ENCODE measurements at regions not wholly inside any gene's neighbourhood (a gene's known extent, or its start where the extent isn't known, plus 50 kb on each side); places are given as distances from the start of the nearest gene placed in this dataset.
"Not testable (repeated sequence)": the region's sequence is repeated elsewhere in the genome, so short reads cannot be mapped to it uniquely, and the experiment has no call there.

GRCh38 chr2:7655629-7656028 lies 738.4 kb downstream of the RNF144A start:
- DNase-seq = no peak

- DNase-seq = not testable (repeated sequence)
Measured at GRCh38 chr2:7657526-7657925, 740.3 kb downstream of the RNF144A start.

- no peak for DNase-seq
Measured at GRCh38 chr2:7658486-7658885, 741.3 kb downstream of the RNF144A start.

- no peak for DNase-seq
Measured at GRCh38 chr2:7660816-7661215, 743.6 kb downstream of the RNF144A start.

GRCh38 chr2:7661502-7661901 lies 744.3 kb downstream of the RNF144A start:
- DNase-seq = no peak

GRCh38 chr2:7665880-7666279 lies 748.7 kb downstream of the RNF144A start:
- no peak for DNase-seq

- DNase-seq = no peak
Measured at GRCh38 chr2:7666596-7667259, 749.5 kb downstream of the RNF144A start.

GRCh38 chr2:7667260-7667757 lies 750.1 kb downstream of the RNF144A start:
- DNase-seq = no peak

- DNase-seq = no peak
Measured at GRCh38 chr2:7670905-7671641, 753.9 kb downstream of the RNF144A start.

- peak; percentile 57 for DNase-seq
Measured at GRCh38 chr2:7672027-7672684, 754.9 kb downstream of the RNF144A start.

- no peak for DNase-seq
Measured at GRCh38 chr2:7672685-7673071, 755.5 kb downstream of the RNF144A start.

- no peak for DNase-seq
Measured at GRCh38 chr2:7673101-7673500, 755.9 kb downstream of the RNF144A start.

GRCh38 chr2:7673853-7674252 lies 756.6 kb downstream of the RNF144A start:
- DNase-seq = no peak

GRCh38 chr2:7674606-7675005 lies 757.4 kb downstream of the RNF144A start:
- no peak for DNase-seq

- no peak for DNase-seq
Measured at GRCh38 chr2:7676714-7677113, 759.5 kb downstream of the RNF144A start.

GRCh38 chr2:7681881-7682461 lies 764.8 kb downstream of the RNF144A start:
- no peak for DNase-seq

- no peak for DNase-seq
Measured at GRCh38 chr2:7683196-7683595, 766.0 kb downstream of the RNF144A start.

GRCh38 chr2:7683708-7684107 lies 766.5 kb downstream of the RNF144A start:
- DNase-seq = no peak

- no peak for DNase-seq
Measured at GRCh38 chr2:7685342-7686015, 768.3 kb downstream of the RNF144A start.

GRCh38 chr2:7686016-7686385 lies 768.8 kb downstream of the RNF144A start:
- DNase-seq = no peak

GRCh38 chr2:7691961-7692656 lies 774.9 kb downstream of the RNF144A start:
- DNase-seq = no peak

- DNase-seq = no peak
Measured at GRCh38 chr2:7692657-7693161, 775.5 kb downstream of the RNF144A start.

Data from CD4-positive, alpha-beta T cell treated with Interleukin-10 for 1 hour (primary cell).